ENCODE measurements at regions not wholly inside any gene's neighbourhood (a gene's known extent, or its start where the extent isn't known, plus 50 kb on each side); places are given as distances from the start of the nearest gene placed in this dataset.

DNA sequence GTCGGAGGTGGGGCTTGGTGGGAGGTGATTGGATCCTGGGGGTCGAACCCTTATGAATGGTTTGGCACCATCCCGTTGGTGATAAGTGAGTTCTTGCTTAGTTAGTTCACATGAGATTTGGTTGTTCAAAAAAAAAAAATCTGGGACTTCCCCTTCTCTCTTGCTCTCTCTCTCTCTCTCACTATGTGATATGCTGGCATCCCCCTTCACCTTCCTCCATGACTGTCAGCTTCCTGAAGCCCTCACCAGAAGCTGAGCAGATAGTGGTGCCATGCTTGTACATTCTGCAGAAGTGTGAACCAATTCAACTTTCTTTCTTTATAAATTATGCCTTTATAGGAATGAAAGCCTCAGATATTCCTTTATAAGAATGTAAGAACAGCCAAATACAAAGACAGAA lies 269.7 kb upstream of the APCDD1 start:
- H3K27me3 ChIP-seq (ENCODE audit: control insufficient read depth, insufficient read depth, low read length), result no peaks in the 10 kb centered on the region
- TF ChIP-seq CTCF (IDR thresholded peaks at IDR 0.05; ENCODE audit: insufficient read depth, low read length, severe bottlenecking), result no peak
- DNase-seq (ENCODE audit: low read depth) (no peak), FAIRE-seq (no peak)
- no peak overlapping the region for H3K4me3 ChIP-seq (ENCODE audit: low read depth, low read length)
- H3K36me3 ChIP-seq (ENCODE audit: control insufficient read depth, insufficient read depth, low read length), result no peaks in the 10 kb centered on the region

- no peak for FAIRE-seq
- H3K36me3 ChIP-seq (ENCODE audit: control insufficient read depth, insufficient read depth, low read length), result no peaks in the 10 kb centered on the region
- H3K4me3 ChIP-seq (ENCODE audit: low read depth, low read length), result no peak overlapping the region
- DNase-seq (ENCODE audit: low read depth), result no peak
- H3K27me3 ChIP-seq (ENCODE audit: control insufficient read depth, insufficient read depth, low read length), result no peaks in the 10 kb centered on the region
- TF ChIP-seq CTCF (IDR thresholded peaks at IDR 0.05; ENCODE audit: insufficient read depth, low read length, severe bottlenecking), result no peak
Observed at GRCh38 chr18:10188971-10189810, 265.2 kb upstream of the APCDD1 start.

DNA sequence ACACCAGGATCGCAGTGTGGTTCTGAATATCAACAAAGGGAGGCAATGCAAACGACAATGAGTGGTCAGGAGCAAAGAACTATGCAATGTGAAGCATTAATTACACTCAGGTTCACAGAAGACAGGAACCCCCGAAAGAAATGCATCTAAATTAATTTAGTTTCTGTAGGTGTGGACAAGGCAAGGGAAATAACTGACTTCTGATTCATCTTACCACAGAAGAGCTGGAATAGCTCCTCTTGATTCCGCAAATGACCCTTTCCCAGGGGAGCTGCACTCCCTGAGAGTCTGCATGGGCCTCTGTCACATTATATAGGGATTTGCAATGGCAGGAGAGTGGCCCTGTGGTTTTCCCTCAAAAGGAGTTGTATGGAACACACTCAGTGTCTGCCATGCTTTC lies 263.9 kb upstream of the APCDD1 start:
- H3K4me3 ChIP-seq (ENCODE audit: low read depth, low read length), result no peak overlapping the region
- DNase-seq (ENCODE audit: low read depth), result no peak
- FAIRE-seq, result no peak
- TF ChIP-seq CTCF (IDR thresholded peaks at IDR 0.05; ENCODE audit: insufficient read depth, low read length, severe bottlenecking), result no peak
- no peaks in the 10 kb centered on the region for H3K27me3 ChIP-seq (ENCODE audit: control insufficient read depth, insufficient read depth, low read length)
- no peaks in the 10 kb centered on the region for H3K36me3 ChIP-seq (ENCODE audit: control insufficient read depth, insufficient read depth, low read length)

GRCh38 chr18:10193444-10193843 lies 261.0 kb upstream of the APCDD1 start:
- H3K36me3 ChIP-seq (ENCODE audit: control insufficient read depth, insufficient read depth, low read length), result no peaks in the 10 kb centered on the region
- no peak for TF ChIP-seq CTCF (IDR thresholded peaks at IDR 0.05; ENCODE audit: insufficient read depth, low read length, severe bottlenecking)
- DNase-seq (ENCODE audit: low read depth) (no peak), FAIRE-seq (no peak)
- H3K27me3 ChIP-seq (ENCODE audit: control insufficient read depth, insufficient read depth, low read length), result no peaks in the 10 kb centered on the region
- H3K4me3 ChIP-seq (ENCODE audit: low read depth, low read length), result no peak overlapping the region

DNA sequence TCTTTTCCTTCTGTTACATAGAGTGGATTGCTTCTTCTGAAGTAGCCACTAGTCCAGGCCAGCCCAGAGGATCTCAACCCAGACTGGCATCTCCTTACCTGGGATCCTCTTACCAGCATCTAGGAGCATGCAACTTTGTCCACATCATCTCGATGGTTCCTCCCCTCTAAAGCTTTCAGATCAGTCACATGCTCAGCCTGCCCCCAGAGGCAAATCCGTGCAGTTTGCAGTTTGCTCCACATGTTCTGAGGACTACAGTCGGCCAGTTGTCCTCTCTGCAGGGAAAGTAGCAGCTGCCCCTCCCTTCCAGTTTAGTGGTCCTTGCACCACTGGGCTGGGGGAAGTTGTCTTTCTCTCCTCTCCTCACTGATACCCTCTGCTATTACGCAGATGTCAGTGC lies 259.8 kb upstream of the APCDD1 start:
- FAIRE-seq, result no peak
- no peak for DNase-seq (ENCODE audit: low read depth)
- H3K4me3 ChIP-seq (ENCODE audit: low read depth, low read length), result no peak overlapping the region
- H3K27me3 ChIP-seq (ENCODE audit: control insufficient read depth, insufficient read depth, low read length), result no peaks in the 10 kb centered on the region
- H3K36me3 ChIP-seq (ENCODE audit: control insufficient read depth, insufficient read depth, low read length), result no peaks in the 10 kb centered on the region
- no peak for TF ChIP-seq CTCF (IDR thresholded peaks at IDR 0.05; ENCODE audit: insufficient read depth, low read length, severe bottlenecking)

GRCh38 chr18:10195529-10195928 lies 258.9 kb upstream of the APCDD1 start:
- FAIRE-seq (no peak), DNase-seq (ENCODE audit: low read depth) (peak; percentile 73)

More at GRCh38 chr18:10195529-10195928, 258.9 kb upstream of the APCDD1 start:
- no peaks in the 10 kb centered on the region for H3K36me3 ChIP-seq (ENCODE audit: control insufficient read depth, insufficient read depth, low read length)
- TF ChIP-seq CTCF (IDR thresholded peaks at IDR 0.05; ENCODE audit: insufficient read depth, low read length, severe bottlenecking), result no peak
- no peak overlapping the region for H3K4me3 ChIP-seq (ENCODE audit: low read depth, low read length)
- no peaks in the 10 kb centered on the region for H3K27me3 ChIP-seq (ENCODE audit: control insufficient read depth, insufficient read depth, low read length)

Data from bronchial epithelial cell (primary cell).